NB4 (cell line): ENCODE measurements at regions not wholly inside any gene's neighbourhood (a gene's known extent, or its start where the extent isn't known, plus 50 kb on each side); places are given as distances from the start of the nearest gene placed in this dataset.
"Not testable (repeated sequence)": the region's sequence is repeated elsewhere in the genome, so short reads cannot be mapped to it uniquely, and the experiment has no call there.

Source experiments
- DNase-seq: peaks from one replicate; pipeline ENCODE4 v3.0.0; 2010; ENCODE audit warnings: low read depth
- H3K4me3 ChIP-seq: one replicate; pipeline ENCODE4 v1.5.1; 2011; ENCODE audit warnings: mild to moderate bottlenecking, low read depth, low read length, moderate library complexity
- MYC ChIP-seq: IDR thresholded peaks from 2 replicates; pipeline ENCODE4 v1.6.1; 2011; ENCODE audit warnings: low read depth, low read length
- POLR2A ChIP-seq: IDR thresholded peaks from 2 replicates; pipeline ENCODE4 v1.6.1; 2011; ENCODE audit warnings: mild to moderate bottlenecking; ENCODE audit not compliant: insufficient read length; ENCODE audit errors: extremely low read depth
- TF ChIP-seq, protein P1 (sequence below): IDR thresholded peaks from 2 replicates; pipeline ENCODE4 v1.6.1; 2011; ENCODE audit warnings: low read depth, low read length
- TF ChIP-seq, protein P2 (sequence below): IDR thresholded peaks from one replicate; pipeline ENCODE4 v1.5.1; 2012; ENCODE audit warnings: low read depth, low read length

DNA sequence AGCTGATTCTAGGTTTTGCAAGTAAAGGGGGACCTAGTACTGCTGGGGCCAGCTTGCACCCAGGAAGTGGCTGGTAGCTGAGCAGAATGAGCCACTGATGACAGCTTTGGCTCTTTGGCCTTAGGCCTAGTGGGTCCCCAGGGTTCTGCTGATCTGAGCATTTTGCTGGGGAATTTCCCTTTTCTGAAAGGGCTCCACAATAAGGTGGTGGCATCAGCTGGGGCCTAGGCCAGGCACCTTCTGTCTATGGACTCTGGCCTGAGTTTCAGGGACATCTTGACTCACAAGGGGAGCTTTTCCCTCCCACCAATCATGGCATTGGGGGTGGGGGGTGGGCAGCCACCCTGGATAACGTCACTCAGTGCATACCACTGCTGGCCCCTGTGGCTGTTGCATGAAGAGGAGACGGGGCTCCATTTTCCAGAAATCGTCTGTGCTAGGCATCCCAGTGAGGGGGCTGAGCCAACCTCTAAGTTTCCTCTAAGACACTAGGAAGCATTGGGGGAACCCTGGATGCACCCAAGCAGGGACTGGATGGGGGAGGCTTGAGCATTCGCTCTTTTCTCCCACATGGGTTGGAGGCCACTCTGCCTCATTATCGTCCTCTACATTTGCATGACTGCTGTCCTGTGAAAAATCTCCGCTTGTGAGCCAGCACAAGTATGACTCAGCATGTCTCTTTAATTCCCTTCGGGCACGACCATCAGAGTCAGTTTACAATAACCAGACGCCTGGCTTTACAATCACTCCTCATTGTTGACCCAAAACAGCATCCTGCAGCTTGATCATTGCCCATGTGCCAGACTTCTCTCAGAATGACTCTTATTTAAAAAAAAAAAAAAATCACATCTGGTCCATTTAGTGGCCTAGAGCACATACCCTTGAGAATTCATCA is 145.0 kb upstream of the THY1 start:
- TF ChIP-seq POLR2A (no peak), MYC (no peak)
- TF ChIP-seq, protein P1, sequence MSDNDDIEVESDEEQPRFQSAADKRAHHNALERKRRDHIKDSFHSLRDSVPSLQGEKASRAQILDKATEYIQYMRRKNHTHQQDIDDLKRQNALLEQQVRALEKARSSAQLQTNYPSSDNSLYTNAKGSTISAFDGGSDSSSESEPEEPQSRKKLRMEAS = no peak
- TF ChIP-seq, protein P2, sequence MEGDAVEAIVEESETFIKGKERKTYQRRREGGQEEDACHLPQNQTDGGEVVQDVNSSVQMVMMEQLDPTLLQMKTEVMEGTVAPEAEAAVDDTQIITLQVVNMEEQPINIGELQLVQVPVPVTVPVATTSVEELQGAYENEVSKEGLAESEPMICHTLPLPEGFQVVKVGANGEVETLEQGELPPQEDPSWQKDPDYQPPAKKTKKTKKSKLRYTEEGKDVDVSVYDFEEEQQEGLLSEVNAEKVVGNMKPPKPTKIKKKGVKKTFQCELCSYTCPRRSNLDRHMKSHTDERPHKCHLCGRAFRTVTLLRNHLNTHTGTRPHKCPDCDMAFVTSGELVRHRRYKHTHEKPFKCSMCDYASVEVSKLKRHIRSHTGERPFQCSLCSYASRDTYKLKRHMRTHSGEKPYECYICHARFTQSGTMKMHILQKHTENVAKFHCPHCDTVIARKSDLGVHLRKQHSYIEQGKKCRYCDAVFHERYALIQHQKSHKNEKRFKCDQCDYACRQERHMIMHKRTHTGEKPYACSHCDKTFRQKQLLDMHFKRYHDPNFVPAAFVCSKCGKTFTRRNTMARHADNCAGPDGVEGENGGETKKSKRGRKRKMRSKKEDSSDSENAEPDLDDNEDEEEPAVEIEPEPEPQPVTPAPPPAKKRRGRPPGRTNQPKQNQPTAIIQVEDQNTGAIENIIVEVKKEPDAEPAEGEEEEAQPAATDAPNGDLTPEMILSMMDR = no peak
- DNase-seq = peak; percentile 37
- no peak overlapping the region for H3K4me3 ChIP-seq

DNA sequence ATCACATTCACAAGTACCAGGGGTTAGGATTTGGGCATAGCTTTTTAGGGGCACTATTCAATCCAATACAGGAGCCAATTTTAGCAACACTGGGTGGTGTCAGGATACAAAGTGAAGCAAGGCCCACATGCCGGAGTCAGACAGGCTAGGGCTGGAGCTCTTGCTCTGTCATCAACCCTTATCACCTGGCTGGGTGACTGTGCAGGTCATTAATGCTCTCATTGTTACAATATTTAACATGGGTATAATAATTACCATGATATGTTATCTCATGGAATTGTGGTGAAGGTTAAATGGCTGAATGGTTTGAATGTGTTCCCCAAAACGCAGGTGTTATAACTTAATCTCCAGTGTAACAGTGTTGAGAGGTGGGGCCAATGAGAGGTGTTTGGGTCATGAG is 143.3 kb upstream of the THY1 start:
- DNase-seq = no peak
- TF ChIP-seq, protein P1 = no peak
- no peak for TF ChIP-seq MYC
- TF ChIP-seq, protein P2 = no peak
- no peak for TF ChIP-seq POLR2A
- H3K4me3 ChIP-seq = no peak overlapping the region

- not testable (repeated sequence) for DNase-seq, H3K4me3 ChIP-seq
Measured at GRCh38 chr11:119565693-119566092, 142.7 kb upstream of the THY1 start.

DNA sequence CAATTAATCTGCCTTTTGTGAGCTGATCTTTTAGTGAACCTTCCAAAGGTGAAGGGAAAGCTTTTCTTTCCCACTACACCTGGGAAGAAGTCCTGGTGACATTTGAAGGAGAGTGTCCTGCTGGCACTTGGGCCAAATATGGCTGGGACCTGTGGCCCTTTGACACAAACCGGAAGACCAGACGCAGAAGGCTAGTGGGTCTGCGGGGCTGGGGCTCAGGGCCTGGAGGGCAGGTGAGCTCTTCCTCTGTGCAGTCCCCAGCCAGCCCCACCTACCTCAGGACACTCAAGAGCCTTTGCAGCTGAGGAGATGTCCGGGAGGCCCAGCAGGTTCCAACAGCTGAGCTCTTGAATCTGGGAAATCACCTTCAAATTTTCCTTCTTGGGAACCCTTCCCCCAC is 138.0 kb upstream of the THY1 start:
- TF ChIP-seq POLR2A (no peak), MYC (no peak)
- TF ChIP-seq, protein P1 = no peak
- TF ChIP-seq, protein P2 = no peak
- no peak overlapping the region for H3K4me3 ChIP-seq
- DNase-seq = no peak

GRCh38 chr11:119560291-119560690 is 137.3 kb upstream of the THY1 start:
- TF ChIP-seq MYC = no peak
- TF ChIP-seq, protein P1 = no peak
- TF ChIP-seq, protein P2 = no peak
- TF ChIP-seq POLR2A = no peak
- DNase-seq = no peak
- no peak overlapping the region for H3K4me3 ChIP-seq

GRCh38 chr11:119552106-119552485 is 129.1 kb upstream of the THY1 start:
- no peak overlapping the region for H3K4me3 ChIP-seq
- no peak for DNase-seq

More at GRCh38 chr11:119552106-119552485, 129.1 kb upstream of the THY1 start:
- TF ChIP-seq, protein P2 = no peak
- TF ChIP-seq, protein P1 = no peak
- TF ChIP-seq MYC (no peak), POLR2A (no peak)
